ENCODE measurements at regions not wholly inside any gene's neighbourhood (a gene's known extent, or its start where the extent isn't known, plus 50 kb on each side); places are given as distances from the start of the nearest gene placed in this dataset.

GRCh38 chr5:102603670-102604069 lies 104.9 kb upstream of the SLCO6A1 start:
- TF ChIP-seq SUZ12 (IDR thresholded peaks at IDR 0.05; ENCODE audit: extremely low read depth, insufficient read depth, insufficient read length), result no peak
- no peak for TF ChIP-seq YY1 (IDR thresholded peaks at IDR 0.05; ENCODE audit: insufficient read depth, insufficient read length)
- TF ChIP-seq ZNF274 (IDR thresholded peaks at IDR 0.05; ENCODE audit: low read depth, low read length), result no peak
